ENCODE measurements at regions not wholly inside any gene's neighbourhood (a gene's known extent, or its start where the extent isn't known, plus 50 kb on each side); places are given as distances from the start of the nearest gene placed in this dataset.
A peak's percentile ranks its signal among the peaks of the same experiment; 100 is the strongest.
"Not testable (repeated sequence)": the region's sequence is repeated elsewhere in the genome, so short reads cannot be mapped to it uniquely, and the experiment has no call there.

DNA sequence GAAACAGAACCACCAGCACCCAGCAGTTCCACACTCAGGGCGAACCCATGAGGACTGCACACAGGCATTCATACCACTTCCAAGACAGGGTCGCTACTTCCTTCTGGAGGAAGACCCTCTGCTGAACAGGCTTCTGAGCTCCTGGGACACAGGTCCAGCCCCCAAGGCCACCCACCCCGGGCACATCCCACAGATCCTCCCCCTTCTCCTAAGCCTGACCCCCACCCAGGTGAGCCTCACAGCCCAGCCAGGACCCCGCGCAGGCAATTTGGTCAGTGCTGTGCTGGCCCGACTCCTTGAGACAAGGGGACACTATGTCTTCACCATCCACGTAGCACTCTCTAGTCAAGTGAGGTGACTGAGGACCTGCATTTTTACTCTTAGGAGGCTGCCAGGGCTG lies 5382.7 kb upstream of the TPTE start:
- ATAC-seq: not testable (repeated sequence)

DNA sequence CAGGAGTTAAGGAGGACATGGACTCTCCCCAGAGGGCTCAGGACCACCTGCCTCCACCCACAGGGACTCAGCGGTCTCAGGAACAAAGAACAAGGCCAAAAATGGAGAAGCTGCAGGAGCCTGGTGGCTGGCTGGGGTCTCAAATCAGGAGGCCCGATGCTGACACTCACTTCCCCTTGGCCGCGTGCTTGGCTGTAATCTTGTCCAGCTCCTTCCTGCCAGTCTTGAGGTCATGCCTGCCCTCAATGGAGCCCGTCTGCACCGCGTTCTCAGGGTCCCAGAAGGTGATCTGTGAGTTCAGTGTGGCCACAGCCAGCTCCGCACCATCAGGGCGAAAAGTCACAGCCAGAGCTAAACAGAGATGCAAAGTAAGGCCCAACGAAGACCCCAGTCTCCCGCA lies 5381.9 kb upstream of the TPTE start:
- ATAC-seq: not testable (repeated sequence)

DNA sequence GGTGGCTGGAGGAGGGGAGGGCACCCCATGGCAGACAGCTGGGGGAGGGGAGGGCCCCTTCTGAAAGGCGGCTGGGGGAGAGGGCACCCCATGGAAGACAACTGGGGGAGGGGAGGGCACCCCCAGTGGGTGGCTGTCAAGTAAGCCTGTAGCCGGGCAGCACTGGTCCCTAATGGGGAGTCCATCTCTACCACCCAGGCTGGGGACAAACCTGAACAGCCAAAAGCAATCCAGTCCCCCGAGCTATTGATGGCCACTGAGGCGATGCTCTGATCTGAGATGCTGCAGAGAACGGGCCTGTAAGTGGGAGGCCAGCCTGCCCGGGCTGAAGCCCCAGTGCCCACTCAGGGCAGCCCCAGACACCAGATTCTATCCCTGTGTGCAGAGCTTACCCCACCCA lies 5378.4 kb upstream of the TPTE start:
- not testable (repeated sequence) for ATAC-seq

DNA sequence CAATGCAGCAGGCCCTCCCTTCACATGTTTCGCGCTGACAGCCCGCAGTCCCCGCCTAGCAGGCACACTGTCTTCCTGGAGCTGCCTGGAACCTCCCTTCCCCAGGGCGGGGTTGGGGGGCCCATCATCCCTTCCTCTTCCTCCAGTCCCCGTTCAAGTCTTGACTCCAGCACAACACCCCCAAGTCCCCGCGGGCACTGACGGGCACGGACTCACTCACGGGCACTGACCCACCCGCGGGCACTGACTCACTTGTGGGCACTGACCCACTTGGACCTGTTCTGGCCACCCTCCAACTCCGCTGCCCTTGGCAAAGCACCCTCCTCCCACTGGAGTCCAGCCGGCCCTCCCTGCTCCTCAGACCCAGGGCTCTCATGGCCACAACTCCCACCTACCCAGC lies 5376.7 kb upstream of the TPTE start:
- ATAC-seq: not testable (repeated sequence)

DNA sequence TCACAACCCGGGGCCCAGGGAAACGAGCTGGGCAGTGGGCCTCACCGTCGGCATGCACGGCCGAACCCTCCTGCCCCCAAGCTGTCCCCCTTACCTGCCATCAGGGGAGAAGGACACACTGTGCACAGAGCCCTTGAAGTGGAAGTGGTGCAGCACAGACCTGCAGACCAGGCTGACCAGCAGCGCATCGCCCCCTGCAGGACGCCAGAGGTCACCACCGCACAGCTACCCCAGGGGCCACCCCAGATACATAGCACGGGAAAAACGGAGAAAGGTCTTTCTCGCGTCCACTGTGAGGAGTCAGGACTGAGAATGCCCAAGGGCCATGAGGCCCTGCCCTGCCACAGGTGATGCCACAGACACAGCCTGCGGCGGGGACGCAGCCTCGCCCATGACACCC lies 5373.7 kb upstream of the TPTE start:
- ATAC-seq: peak; percentile 49

DNA sequence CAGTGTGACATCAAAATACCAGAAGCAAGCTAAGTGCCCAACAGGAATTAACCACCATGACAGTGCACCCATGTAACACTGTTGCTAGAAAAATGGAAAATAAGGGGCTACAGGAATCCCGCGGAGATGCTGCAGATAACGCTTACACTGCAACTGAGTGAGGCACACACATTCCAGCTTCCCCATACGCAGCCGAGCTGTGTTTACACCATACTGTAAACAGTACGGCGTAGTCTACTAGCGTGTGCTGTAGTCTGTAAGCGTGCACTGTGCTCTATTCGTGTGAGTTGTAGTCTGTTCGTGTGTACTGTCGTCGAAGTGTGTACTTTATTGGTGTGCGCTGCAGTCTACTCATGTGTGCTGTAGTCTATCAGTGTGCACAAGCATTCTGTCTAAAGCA lies 5372.2 kb upstream of the TPTE start:
- ATAC-seq: not testable (repeated sequence)

DNA sequence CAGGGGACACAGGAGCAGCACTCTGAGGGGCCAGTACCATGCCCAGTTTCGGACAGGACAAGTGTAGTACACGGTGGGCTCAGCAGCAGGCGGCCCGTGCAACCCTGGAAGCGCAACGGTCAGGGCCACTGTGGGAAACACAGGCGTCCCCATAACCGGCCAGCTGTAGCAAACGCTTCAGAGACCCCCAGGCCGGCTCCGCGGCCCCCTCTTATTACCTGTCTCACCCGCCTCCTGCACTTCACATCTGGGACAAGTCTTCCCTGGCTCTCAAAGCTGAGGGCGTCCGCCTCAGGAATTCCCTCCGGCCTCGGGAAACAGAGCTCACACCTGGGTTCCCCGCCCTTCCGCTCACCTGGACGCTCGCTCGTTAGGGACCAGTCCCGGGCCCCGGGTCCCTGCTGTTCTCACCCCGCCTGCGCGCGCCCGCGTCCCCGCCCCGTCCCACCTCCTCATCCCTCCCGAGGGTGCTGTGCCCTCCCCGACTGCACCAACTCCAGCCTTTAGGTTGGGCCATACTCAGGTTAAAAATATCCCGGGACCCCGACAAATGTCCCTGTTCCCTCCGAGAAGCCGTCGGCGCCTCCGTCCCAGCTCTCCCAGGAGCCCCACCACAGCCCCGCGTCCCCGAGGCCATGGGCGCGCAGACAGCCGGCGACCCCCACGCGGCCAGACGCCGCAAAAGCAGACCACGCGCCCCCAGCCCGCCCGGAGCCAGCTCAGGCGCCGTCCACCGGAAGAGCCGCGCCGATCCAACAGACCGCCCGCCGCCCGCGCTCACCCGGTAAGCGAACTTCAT lies 5367.3 kb upstream of the TPTE start:
- ATAC-seq: peak; percentile 45

DNA sequence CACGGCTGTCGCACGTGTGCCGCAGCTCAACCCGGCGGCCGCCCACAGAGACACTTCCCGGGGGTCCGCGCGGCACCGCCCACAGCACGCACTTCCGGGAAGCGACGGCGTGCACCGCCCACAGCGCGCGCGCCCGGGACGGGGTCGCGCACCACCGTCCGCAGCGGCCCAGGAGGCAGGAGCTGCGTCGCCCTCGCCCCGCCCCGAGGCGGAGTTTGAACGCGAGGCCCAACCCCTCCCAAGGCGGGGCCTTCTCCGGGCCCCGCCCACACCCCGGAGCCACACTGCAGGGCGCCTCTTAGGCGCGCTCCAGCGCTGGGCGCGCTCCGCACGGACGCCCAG lies 5366.8 kb upstream of the TPTE start:
- peak; percentile 99 for ATAC-seq

DNA sequence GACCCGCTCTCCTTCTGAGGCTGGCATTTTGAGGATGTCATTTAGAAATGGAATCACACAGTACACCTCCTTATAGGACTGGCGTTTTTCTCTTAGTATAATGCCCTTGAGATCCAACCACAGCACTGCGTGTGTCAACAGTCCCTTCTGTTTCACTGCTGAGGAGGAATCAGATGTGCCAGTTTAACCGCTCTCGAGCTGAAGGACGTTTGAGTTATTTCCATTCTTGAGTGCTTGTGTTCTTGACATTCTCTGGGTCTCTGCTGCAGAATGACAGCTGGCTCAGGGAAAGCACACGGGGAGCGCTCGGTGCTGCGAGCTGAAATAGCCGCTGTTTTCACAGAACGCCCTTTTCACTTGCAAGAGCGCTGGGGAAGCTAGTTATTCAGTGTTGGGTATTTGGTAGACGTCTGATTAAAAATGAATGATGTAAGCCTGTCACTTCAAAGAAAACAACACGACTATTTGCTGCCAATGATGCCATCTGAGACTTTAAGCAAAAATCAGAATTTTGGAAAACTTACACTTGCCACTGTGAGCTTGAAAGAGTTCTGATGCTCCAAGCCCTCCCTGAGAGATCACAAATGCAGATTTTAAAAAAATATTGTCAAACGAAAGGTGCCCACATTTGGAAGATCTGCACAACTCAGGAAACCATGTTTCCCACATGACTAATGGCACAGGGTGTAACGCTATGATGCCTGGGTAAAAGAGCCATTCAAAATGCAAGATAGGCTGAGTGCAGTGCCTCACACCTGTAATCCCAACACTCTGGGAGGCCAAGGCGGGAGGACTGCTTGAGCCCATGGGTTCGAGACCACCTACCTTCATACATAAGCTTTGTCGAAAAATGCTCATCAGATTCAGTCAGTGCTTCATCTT lies 5358.4 kb upstream of the TPTE start:
- not testable (repeated sequence) for ATAC-seq

DNA sequence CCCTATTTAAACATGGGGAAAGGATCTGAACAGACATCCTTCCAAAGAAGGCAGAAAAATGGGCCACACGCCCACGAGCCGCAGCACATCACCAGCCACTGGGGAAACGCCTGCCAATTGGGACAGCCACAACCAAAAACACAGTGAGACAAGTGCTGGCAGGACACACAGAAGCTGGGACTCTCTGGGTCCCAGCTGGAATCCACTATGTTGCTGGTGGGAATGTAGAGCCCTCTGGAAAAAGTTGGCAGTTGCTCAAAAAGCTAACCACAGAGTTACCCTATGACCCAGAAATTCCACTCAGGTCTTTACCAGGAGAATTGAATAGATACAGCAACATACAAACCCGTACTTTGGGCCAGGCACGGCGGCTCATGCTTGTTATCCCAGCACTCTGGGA lies 5355.6 kb upstream of the TPTE start:
- ATAC-seq: not testable (repeated sequence)
